ENCODE measurements at regions not wholly inside any gene's neighbourhood (a gene's known extent, or its start where the extent isn't known, plus 50 kb on each side); places are given as distances from the start of the nearest gene placed in this dataset.

DNA sequence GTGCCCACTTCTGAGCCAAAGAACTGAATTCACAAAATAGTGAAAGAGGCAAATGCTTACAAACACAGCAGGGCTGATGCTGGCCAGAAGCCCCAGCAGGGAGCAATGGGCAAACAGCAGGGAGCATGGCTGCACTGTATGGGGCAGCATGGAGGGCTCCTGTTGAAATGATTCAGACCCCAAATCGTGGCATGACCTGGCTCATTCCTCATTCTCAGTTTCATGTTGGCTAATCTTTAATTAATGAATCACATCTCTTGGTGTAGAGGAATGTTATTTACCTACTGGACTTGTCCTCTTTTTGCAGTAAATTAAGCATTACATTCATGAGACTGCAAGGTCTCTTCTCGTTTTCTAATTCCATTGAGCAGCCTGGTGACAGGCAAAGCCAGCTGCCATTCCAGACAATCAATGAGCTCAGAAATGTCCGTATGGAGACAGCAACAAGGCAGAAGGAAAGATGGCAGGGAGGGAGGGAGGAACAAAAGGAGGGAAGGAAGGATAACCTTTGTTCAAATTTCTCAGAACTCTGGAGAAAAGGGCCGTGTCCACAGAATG, 84.9 kb upstream of the ST8SIA3 start:
- no peak overlapping the region for H2BK5ac ChIP-seq (ENCODE audit: insufficient read length, low read length)
- H2BK12ac ChIP-seq (ENCODE audit: insufficient read length, low read depth, low read length) = no peak overlapping the region
- no peak overlapping the region for H2BK20ac ChIP-seq (ENCODE audit: low read depth, low read length, poor library complexity, severe bottlenecking)
- H4K5ac ChIP-seq (ENCODE audit: insufficient read length, low read depth, low read length) = no peak overlapping the region
- no peaks in the 10 kb centered on the region for H3K9me3 ChIP-seq (ENCODE audit: control insufficient read depth, low read depth, low read length)
- H3K4me2 ChIP-seq (ENCODE audit: insufficient read depth, insufficient read length, low read length) = no peak overlapping the region
- no peaks in the 10 kb centered on the region for H3K79me2 ChIP-seq (ENCODE audit: insufficient read depth, low read length)
- no peak overlapping the region for H3K4me3 Mint-ChIP-seq
- no peak overlapping the region for H3K27ac ChIP-seq (ENCODE audit: insufficient read length, low read depth, low read length)
- H3K27me3 ChIP-seq (ENCODE audit: insufficient read depth, low read length) = no peaks in the 10 kb centered on the region
- no peak overlapping the region for H3K56ac ChIP-seq (ENCODE audit: insufficient read length, low read depth, low read length)
- no peak overlapping the region for H2BK15ac ChIP-seq (ENCODE audit: low read depth, low read length)
- H3K79me1 ChIP-seq (ENCODE audit: insufficient read depth, low read depth, low read length, poor library complexity, severe bottlenecking) = no peaks in the 10 kb centered on the region
- no peak overlapping the region for H2AK5ac ChIP-seq (ENCODE audit: insufficient read length, low read length)
- H4K20me1 ChIP-seq (ENCODE audit: control insufficient read depth, insufficient read depth, insufficient read length) = no peaks in the 10 kb centered on the region
- 0 out of 7 replicates have a peak overlapping the region, but pooled peaks of 1 of the 3 experiments have one; percentile 50 for H3K27ac Mint-ChIP-seq
- H3K23me2 ChIP-seq (ENCODE audit: insufficient read length, low read depth, low read length, poor library complexity, severe bottlenecking) = no peaks in the 10 kb centered on the region
- WGBS (ENCODE audit: extremely low coverage, insufficient read length, low lambda C conversion rate) = no CpG with 5 or more reads among the region's 4 CpGs
- no peak overlapping the region for H4K8ac ChIP-seq (replicated peaks; ENCODE audit: insufficient read length, low read depth, low read length)
- H3K23ac ChIP-seq (ENCODE audit: insufficient read length, low read depth, low read length) = no peak overlapping the region
- no peak overlapping the region for H4K91ac ChIP-seq (ENCODE audit: insufficient read length, low read depth, low read length)
- no peaks in the 10 kb centered on the region; a peak in 1 of 7 replicates for H3K36me3 Mint-ChIP-seq (ENCODE audit: insufficient read depth in 1 of 3, low read depth in 3 of 3)
- no peak overlapping the region for H3K4ac ChIP-seq (ENCODE audit: low read depth, low read length)
- no peak overlapping the region for H3T11ph ChIP-seq (ENCODE audit: low read length)
- peaks cover 6 to 7% of the 10 kb centered on the region in 2 experiments; a peak in 3 of 4 replicates for H3K4me1 Mint-ChIP-seq
- peaks cover 3% of the 10 kb centered on the region; the same call in 1 of the 2 replicates for H3K27me3 Mint-ChIP-seq (ENCODE audit: low read depth)
- H3K14ac ChIP-seq (ENCODE audit: insufficient read depth, low read length) = no peak overlapping the region; the same call in 1 of the 2 replicates
- DNase-seq = no peak
- no peaks in the 10 kb centered on the region for H3K4me1 ChIP-seq (ENCODE audit: insufficient read depth, low read length)
- no peak overlapping the region for H3K9ac ChIP-seq (ENCODE audit: extremely low read depth, insufficient read length, low read length)
- H3K18ac ChIP-seq (ENCODE audit: insufficient read length, low read depth, low read length) = no peak overlapping the region
- no peak overlapping the region for H2AFZ ChIP-seq (ENCODE audit: low read length)
- TF ChIP-seq, protein P1, sequence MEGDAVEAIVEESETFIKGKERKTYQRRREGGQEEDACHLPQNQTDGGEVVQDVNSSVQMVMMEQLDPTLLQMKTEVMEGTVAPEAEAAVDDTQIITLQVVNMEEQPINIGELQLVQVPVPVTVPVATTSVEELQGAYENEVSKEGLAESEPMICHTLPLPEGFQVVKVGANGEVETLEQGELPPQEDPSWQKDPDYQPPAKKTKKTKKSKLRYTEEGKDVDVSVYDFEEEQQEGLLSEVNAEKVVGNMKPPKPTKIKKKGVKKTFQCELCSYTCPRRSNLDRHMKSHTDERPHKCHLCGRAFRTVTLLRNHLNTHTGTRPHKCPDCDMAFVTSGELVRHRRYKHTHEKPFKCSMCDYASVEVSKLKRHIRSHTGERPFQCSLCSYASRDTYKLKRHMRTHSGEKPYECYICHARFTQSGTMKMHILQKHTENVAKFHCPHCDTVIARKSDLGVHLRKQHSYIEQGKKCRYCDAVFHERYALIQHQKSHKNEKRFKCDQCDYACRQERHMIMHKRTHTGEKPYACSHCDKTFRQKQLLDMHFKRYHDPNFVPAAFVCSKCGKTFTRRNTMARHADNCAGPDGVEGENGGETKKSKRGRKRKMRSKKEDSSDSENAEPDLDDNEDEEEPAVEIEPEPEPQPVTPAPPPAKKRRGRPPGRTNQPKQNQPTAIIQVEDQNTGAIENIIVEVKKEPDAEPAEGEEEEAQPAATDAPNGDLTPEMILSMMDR (conservative IDR thresholded peaks at IDR 0.05) = no peak
- no peaks in the 10 kb centered on the region; a peak in 1 of 5 replicates for H3K9me3 Mint-ChIP-seq
- H2BK120ac ChIP-seq (ENCODE audit: low read depth, low read length, poor library complexity, severe bottlenecking) = no peak overlapping the region
